Nephron progenitor cell (in vitro differentiated cells): ENCODE measurements at regions not wholly inside any gene's neighbourhood (a gene's known extent, or its start where the extent isn't known, plus 50 kb on each side); places are given as distances from the start of the nearest gene placed in this dataset.

Experiments
- DNase-seq: peaks from one replicate; pipeline ENCODE4 v3.0.0; 2021
- H3K27ac Mint-ChIP-seq: 2 replicates; pipeline ENCODE4 v1.8.0; 2021; ENCODE audit warnings: mild to moderate bottlenecking, moderate library complexity, mixed read lengths
- H3K27me3 Mint-ChIP-seq: 2 replicates; pipeline ENCODE4 v1.8.0; 2021; ENCODE audit warnings: mild to moderate bottlenecking, low read depth, mixed read lengths; ENCODE audit not compliant: poor library complexity
- H3K36me3 Mint-ChIP-seq: 2 replicates; pipeline ENCODE4 v1.8.0; 2021; ENCODE audit warnings: low read depth, mixed read lengths
- H3K4me1 Mint-ChIP-seq: 2 replicates; pipeline ENCODE4 v1.8.0; 2021; ENCODE audit warnings: mixed read lengths
- H3K4me3 Mint-ChIP-seq: 2 replicates; pipeline ENCODE4 v1.8.0; 2021; ENCODE audit warnings: mild to moderate bottlenecking, moderate library complexity, mixed read lengths
- H3K9me3 Mint-ChIP-seq: 2 replicates; pipeline ENCODE4 v1.8.0; 2021; ENCODE audit warnings: mild to moderate bottlenecking, moderate library complexity, mixed read lengths
- TF ChIP-seq, protein P1 (sequence below): fragments of 200-600 bp; sonication (generic); IDR thresholded peaks from 2 replicates; pipeline ENCODE4 v1.5.0; 2021; ENCODE audit warnings: antibody characterized with exemption

- Mint-ChIP-seq H3K27me3 (peaks cover 3% of the 10 kb centered on the region), H3K36me3 (no peaks in the 10 kb centered on the region)
- TF ChIP-seq, protein P1, sequence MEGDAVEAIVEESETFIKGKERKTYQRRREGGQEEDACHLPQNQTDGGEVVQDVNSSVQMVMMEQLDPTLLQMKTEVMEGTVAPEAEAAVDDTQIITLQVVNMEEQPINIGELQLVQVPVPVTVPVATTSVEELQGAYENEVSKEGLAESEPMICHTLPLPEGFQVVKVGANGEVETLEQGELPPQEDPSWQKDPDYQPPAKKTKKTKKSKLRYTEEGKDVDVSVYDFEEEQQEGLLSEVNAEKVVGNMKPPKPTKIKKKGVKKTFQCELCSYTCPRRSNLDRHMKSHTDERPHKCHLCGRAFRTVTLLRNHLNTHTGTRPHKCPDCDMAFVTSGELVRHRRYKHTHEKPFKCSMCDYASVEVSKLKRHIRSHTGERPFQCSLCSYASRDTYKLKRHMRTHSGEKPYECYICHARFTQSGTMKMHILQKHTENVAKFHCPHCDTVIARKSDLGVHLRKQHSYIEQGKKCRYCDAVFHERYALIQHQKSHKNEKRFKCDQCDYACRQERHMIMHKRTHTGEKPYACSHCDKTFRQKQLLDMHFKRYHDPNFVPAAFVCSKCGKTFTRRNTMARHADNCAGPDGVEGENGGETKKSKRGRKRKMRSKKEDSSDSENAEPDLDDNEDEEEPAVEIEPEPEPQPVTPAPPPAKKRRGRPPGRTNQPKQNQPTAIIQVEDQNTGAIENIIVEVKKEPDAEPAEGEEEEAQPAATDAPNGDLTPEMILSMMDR: no peak
Observed at GRCh38 chr5:29992248-29992647, 1201.2 kb upstream of the CDH6 start.

GRCh38 chr5:29990681-29991080 lies 1202.8 kb upstream of the CDH6 start:
- no peak for DNase-seq
- no peaks in the 10 kb centered on the region for H3K9me3 Mint-ChIP-seq
- H3K4me1 Mint-ChIP-seq: no peaks in the 10 kb centered on the region
- H3K36me3 Mint-ChIP-seq: no peaks in the 10 kb centered on the region
- no peak overlapping the region for H3K4me3 Mint-ChIP-seq
- peaks cover 3% of the 10 kb centered on the region for H3K27me3 Mint-ChIP-seq
- H3K27ac Mint-ChIP-seq: no peak overlapping the region
- TF ChIP-seq, protein P1: no peak

More at GRCh38 chr5:29992248-29992647, 1201.2 kb upstream of the CDH6 start:
- Mint-ChIP-seq H3K27ac (no peak overlapping the region), H3K4me3 (no peak overlapping the region), H3K9me3 (no peaks in the 10 kb centered on the region), H3K4me1 (no peaks in the 10 kb centered on the region)
- DNase-seq: no peak

- Mint-ChIP-seq H3K4me3 (no peak overlapping the region), H3K36me3 (no peaks in the 10 kb centered on the region), H3K27ac (no peak overlapping the region), H3K4me1 (no peaks in the 10 kb centered on the region), H3K27me3 (peaks cover 8% of the 10 kb centered on the region), H3K9me3 (no peaks in the 10 kb centered on the region)
- TF ChIP-seq, protein P1: no peak
- no peak for DNase-seq
Observed at GRCh38 chr5:29984156-29984540, 1209.3 kb upstream of the CDH6 start.

GRCh38 chr5:29983528-29984155 lies 1209.8 kb upstream of the CDH6 start:
- TF ChIP-seq, protein P1: no peak
- Mint-ChIP-seq H3K4me1 (no peaks in the 10 kb centered on the region), H3K27ac (no peak overlapping the region), H3K9me3 (no peaks in the 10 kb centered on the region), H3K27me3 (peaks cover 8% of the 10 kb centered on the region), H3K4me3 (no peak overlapping the region), H3K36me3 (no peaks in the 10 kb centered on the region)
- no peak for DNase-seq

- Mint-ChIP-seq H3K36me3 (no peaks in the 10 kb centered on the region), H3K4me3 (no peak overlapping the region), H3K27me3 (peaks cover 8% of the 10 kb centered on the region), H3K9me3 (no peaks in the 10 kb centered on the region), H3K27ac (no peak overlapping the region), H3K4me1 (no peaks in the 10 kb centered on the region)
- TF ChIP-seq, protein P1: no peak
- DNase-seq: no peak
Observed at GRCh38 chr5:29982457-29982856, 1211.0 kb upstream of the CDH6 start.

DNA sequence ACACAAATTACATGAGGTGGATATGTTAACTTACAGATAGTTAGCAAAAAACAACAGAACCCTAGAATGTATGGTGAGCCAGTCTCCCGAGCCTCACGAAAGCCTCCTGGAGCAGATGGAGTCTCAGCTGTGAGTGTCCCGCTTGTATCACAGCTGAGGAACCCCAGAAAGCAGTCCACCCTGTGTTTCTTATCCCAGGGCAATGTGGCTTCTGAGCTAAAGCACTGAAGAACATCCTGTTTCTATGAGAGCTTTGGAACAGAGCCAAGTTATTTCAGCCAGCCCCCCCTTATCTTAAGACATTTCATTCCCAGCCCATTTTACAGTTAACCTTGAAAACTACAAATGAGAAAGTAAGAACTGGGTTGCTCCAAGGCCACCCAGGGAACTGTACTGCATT lies 1220.9 kb upstream of the CDH6 start:
- no peaks in the 10 kb centered on the region for H3K4me1 Mint-ChIP-seq
- no peak overlapping the region for H3K27ac Mint-ChIP-seq
- TF ChIP-seq, protein P1: no peak
- H3K9me3 Mint-ChIP-seq: no peaks in the 10 kb centered on the region
- DNase-seq: no peak
- peaks cover 3% of the 10 kb centered on the region for H3K27me3 Mint-ChIP-seq
- no peak overlapping the region for H3K4me3 Mint-ChIP-seq
- no peaks in the 10 kb centered on the region for H3K36me3 Mint-ChIP-seq
